HG03378 (cell line): ENCODE measurements at regions not wholly inside any gene's neighbourhood (a gene's known extent, or its start where the extent isn't known, plus 50 kb on each side); places are given as distances from the start of the nearest gene placed in this dataset.

ENCODE experiments used
- ATAC-seq: cut with Tn5 transposase; IDR thresholded peaks from one replicate; pipeline ENCODE4 v1.9.1; 2021; ENCODE audit warnings: mild to moderate bottlenecking, moderate library complexity; ENCODE audit not compliant: unreplicated experiment

DNA sequence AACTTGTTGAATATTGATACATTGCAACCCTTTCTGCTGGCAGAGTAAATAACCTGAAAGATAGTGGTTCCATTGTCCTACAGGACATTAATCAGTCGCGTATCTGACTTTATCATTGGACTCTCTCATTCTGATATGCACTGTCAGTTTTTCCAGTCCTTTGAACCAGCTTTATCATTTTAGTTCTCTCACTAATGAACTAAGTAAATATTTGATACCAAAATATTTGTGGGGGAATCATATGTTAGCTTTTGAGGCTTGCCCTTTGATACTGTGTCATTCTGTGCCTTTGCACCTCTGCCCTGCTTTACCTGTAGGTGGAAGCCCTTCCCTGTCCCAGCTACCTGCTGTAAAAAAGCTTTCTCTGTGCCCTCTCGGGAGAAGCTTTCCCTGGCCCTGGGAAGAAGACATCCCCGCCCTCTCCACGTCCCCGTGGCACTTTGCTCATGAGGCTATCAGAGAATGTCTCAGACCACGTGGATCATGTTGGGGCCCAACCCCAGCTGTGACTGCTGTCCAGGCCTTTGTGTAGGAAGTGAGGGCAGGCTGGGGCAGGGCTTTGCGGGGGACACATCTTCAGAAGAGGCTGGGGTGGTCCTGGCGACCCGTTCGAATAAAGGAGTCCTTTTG, 117.8 kb upstream of the NXT1 start:
- ATAC-seq = no peak

DNA sequence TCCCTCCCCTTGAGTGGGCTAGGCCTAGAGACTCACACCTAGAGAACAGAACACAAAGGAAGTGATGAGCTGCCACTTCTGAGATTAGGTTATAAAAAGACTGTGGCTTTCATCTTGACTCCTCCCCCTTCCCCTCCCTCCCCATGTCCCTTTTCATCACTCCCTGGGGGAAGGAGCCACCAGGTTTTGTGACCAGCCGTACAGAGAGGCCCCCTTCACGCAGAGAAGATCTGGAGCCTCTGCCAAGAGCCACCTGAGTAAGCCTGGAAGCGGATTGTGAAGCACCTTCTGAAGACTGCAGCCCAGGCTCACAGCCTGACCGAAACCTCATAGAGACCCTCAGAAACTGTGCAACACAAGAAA, 118.4 kb upstream of the NXT1 start:
- no peak for ATAC-seq

DNA sequence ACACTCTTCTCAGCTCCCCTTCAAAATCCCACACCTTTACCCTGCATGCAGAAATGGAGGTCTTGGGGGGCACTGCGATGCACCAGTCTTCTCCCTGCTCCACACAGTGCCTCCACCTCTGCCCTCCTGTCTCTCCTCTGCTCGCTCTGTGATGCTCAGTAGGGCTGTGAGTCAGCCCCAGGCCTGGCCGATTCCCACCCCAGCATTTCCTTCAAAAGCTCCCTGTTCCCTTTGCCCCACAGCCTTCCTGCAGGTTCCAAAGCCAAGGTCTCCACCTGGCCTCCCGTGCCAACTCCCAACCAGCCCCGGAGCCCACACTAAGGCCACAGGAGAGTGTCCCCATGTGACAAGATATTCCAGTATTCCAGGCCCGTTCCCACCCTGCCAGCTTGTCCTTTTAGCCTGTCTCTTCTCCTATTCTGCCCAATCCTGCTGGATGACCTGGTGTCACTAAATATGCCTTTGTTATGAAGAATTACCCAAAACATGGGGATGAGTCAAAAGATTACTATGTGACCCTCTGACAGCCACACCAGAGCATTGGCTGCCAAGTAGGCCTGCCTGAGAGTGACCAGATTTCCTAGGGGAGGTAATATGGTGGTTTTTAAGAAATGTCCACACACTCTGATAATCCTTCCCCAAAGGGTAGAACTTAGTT, 118.9 kb upstream of the NXT1 start:
- no peak for ATAC-seq

DNA sequence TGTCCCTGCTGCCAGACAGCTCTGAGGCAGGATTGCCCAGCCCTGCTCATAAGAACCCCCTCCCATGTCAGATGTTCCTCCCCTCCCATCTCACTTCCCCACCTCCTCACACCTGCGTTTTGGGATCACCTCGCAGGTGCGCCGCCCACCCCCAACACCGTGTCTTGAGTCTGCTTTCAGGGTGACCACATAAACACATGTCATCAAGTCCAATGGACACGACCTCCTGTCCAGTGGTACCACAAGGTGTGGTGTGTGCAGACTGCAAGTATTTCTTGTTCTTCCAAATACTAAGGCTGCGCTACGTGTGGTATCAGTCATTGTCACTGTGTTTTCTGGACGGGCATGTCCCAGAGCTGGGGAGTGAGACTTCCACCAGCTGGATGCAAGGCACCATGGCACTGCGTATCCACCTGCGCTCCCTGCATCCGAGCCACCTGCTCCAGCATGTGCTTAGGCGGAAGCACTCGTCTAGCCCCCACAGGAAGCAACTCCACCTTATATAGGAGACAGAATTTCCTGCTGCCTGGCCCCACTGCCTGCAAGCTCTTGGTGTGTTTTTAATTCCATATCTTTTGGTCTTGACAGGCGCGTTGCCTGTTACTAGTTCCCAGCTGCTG, 119.7 kb upstream of the NXT1 start:
- ATAC-seq = no peak

DNA sequence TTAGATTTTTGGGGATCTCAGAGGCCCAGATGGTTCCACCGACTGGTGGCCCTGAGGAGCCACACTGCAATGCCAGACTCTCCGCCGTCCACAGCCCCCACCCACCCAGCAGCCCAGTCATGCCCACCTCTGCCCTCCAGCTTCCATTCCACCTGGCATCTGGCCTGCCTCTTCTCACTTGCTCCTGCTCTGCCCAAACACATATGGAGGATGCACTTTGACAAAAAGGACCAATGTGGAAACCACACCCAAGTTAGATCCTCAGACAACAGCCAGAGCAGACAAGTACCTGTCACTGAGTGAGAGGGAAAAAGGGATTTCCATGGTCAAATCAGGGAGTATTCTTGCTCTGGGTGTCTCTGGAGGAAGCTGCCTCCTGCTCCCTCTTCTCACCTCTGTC, 120.6 kb upstream of the NXT1 start:
- ATAC-seq = no peak

DNA sequence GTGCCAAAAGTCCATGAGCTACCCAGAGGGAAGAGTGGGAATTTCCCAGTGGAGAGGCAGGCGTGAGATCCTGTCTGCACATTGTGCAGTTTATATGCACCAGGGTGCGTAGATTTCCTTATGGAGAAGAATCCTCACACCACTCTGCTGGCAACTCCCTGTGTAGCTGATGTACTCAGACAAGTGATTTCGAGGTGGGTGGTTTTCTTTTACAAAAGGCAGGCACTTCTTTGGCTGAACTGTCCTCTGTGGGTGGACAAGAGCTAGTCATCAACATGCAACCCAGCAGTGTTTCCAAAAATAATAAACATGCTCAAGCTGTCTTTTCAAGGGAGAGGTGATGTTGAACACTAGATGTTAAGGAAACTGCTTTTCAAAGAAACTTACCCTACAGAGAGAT, 121.7 kb upstream of the NXT1 start:
- no peak for ATAC-seq

DNA sequence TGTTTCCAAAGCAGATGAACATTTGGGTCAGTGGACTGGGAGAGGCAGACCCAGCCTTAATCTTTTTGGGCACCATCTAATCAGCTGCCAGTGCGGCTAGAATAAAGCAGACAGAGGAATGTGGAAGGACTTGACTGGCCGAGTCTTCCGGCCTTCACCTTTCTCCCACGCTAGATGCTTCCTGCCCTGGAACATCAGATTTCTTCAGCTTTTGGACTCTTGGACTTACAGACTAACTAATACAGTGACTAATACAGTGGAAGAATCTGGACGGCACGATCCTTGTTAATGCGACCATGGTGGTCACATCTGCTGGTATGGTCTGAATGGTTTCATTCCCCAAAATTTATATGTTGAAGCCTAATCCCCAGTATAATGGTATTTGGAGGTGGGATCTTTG, 122.6 kb upstream of the NXT1 start:
- no peak for ATAC-seq

DNA sequence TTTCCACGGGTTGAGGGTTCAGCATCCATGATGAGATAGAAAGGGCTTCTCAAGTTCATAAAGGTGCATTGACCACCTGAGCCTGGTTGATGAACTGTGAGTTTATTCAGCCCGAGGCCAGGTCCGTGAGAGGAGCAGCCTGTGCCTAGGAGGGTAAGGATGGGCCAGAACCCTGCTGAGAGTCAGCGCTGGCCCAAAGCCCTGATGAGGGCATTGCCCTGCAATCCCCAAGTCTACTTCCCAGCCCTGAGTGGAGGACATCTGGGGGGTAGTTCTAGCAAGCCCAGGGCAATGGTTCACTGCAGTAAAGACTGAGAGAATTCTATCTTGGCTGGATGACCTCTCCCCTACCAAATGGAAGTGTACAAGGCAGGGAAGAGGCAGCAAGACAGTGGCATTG, 123.3 kb upstream of the NXT1 start:
- ATAC-seq = no peak

DNA sequence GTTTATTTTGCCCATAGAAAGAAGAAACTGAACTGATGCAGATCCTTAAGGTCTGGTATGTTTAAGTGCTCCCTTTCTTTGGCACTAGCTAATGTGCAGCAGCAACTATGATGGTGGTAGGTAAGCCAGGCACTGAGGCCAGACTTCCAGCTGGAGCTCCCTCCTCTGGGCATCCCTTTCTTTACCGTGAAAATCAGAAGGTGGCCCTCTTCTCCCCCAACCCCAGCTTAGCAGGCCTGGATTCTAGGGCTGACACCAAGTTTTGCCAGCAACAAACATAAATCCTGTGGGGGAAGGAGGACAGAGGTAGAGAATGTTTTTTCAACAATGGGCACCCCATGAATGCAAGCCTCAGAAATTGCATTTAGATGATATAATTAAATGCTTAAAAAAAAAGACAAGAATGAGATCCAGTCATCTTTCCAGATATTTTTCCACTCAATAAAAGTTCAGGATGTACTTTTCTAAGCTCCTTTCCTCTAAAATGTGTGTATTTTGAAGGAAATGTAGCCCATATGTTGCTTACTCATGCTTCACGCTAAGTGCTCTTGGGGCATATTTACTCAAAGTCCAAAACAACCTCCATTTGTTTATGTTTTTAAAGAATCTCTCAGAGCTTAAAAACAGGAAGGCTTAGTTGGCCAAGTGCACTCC, 123.9 kb upstream of the NXT1 start:
- no peak for ATAC-seq

DNA sequence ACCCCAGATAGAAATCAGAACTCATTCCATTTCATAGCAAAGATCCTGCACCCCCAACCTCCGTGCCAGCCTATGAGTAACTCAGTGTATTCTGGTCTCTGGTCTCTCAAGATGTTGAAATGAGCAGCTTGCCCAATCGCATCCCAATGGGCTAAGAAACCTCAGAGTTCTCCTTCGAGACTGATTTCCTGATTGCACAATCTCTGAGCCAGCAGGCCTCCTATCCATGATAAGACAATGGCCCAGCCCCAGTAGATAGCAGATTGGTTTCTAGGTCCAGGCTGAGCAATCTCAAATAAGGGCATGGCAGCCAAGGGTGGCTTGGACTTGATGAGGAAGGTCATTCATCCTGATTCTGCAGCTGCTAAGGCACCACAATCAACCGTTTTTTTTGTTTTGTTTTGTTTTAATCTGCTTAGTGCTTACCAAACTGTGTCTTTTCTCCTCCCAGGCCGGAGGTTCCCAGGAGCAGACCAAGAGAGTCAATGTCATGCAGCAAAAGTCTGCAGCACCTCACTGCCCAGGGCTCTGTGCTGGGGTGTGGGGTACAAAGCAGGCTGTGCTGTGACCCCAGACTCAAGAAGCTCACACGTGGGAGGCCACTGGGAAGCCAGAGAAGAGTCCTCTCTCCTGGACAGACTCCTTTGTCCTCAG, 125.1 kb upstream of the NXT1 start:
- no peak for ATAC-seq

DNA sequence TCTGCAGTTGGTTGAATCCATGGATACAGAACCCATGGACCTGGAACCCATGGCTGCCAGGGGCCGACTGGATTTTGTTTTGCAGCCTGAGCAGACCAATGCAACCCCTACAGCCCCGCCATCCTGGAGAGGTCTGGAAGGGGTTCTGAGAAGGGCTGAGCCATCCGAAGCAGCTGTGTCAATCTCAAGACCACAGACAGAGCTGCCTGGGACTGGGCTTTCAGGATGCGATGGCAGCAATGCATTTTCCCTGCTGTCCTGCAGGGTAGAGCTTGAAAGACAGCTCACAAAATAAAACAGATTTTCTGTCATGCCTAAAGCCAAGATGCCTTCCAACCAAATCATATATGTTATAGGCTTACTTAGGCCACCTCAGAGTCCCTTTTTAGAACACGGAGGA, 125.8 kb upstream of the NXT1 start:
- no peak for ATAC-seq

DNA sequence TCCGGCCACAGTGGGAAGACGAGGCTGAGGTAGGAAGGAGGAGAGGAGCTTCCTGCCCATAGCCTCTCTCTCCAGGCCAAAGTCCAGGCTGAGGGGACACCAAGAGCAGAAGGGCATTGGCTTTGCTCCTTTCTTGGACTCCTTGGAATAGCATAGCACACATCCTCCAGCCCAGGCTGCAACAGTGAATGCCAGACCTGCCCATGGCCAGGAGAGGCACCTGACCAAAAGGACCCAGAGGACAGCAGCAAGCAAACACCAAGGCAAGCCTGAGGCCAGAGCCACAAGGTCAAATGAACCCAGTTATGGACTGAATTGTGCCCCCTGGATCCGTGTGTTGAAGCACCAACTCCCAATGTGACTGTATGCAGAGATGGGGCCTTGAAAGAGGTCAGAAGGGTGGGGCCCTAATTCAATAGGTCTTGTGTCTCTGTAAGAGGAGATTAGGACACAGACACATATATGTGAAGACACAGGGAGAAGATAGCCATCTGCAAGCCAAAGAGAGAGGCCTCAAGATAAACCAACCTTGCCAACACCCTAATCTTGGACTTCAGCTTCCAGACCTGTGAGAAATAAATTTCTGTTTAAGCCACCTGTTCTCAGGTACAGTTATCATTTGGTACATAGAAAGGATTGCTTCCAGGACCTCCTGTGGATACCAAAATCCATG, 126.5 kb upstream of the NXT1 start:
- no peak for ATAC-seq

DNA sequence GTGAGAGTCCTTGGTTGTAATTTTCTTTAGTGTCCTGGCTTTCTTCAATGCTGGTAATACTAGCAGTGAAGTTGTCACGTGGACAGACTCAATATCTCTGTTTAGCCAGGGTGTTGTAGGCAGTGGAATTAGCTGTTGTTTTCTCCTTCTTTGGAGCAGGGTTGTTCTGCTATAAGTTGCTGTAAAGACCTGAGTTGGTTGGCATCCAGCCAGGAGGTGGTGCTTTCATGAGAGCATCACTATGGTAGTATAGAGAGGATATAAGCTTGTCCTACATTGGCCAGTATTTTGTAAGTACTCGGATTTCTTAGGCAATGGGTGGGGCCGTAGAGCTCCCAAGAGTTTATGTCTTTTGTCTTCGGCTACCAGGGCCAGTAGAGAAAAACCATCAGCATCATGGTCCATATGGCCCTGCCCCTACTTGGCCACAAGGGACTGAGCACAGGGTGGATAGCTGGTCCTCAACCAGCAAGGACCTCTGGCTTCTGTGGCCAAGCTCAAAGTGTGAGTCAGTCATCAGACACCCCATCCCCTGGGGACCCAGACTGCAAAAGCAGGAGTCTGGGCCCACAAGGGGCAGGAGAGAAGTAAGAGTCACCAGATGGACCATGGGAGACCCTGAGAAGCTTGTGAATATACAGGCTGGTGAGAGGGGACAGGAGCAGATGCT, 127.9 kb upstream of the NXT1 start:
- no peak for ATAC-seq

DNA sequence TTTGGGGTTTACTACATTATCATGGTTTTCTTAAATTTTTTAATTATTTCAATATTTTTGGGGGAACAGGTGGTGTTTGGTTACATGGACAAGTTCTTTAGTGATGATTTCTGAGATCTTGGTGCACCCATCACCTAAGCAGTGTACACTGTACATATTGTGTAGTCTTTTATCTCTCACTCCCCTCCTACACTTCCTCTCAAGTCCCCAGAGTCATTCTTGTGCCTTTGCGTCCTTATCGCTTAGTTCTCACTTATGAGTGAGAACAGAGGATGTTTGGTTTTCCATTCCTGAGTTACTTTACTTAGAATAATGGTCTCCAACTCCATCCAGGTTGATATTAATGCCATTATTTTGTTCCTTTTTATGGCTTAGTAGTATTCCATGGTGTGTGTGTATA, 130.9 kb upstream of the CD93 start:
- no peak for ATAC-seq

DNA sequence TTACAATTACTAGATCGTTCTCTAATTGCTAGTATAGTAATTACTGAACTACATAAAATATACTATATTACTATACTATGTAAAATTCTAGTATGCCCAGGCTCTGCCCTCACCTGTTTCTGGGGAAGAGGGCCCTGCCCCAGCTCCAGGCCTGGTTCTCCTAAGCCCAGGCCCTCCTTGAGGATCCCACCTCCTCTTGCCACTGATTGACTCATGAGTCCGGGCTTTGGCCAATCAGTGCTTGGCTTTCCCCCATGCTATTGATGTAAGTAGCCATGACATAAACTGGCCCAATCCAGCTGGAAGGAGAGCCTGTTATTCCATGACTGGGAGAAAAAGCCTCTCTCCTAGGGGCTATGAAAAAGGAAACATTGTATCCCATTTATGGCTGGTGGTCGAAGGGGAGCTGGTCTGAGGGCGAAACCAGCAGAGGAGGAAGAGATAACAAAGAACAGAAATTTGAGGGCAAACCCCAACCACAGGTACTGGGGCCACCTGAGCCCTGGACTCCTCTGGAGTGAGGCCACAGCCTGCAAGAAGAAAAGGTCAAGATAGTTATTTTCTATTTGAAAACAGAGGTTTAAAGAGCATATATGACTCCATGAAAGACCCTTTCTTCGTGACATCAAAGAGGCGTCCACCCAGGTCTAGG, 129.3 kb upstream of the CD93 start:
- no peak for ATAC-seq

DNA sequence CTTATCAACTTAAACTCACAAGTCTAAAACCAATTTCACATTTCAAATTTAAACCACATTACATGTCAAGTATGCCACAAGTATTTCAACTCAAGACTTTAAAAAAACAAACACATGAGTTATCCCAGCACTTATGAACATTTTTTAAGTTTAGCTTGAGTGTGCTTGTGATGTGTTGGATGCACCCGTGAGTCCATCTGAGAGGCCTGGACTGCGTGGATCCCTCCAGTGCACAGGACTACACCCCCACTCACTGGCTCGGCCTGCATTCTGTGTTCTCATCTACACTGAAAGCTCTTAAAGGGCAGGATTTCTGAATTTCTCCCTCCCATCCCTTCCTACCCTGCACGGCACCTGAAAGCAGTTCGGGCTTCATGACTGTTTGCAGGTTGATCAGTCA, 128.8 kb upstream of the CD93 start:
- ATAC-seq = no peak

DNA sequence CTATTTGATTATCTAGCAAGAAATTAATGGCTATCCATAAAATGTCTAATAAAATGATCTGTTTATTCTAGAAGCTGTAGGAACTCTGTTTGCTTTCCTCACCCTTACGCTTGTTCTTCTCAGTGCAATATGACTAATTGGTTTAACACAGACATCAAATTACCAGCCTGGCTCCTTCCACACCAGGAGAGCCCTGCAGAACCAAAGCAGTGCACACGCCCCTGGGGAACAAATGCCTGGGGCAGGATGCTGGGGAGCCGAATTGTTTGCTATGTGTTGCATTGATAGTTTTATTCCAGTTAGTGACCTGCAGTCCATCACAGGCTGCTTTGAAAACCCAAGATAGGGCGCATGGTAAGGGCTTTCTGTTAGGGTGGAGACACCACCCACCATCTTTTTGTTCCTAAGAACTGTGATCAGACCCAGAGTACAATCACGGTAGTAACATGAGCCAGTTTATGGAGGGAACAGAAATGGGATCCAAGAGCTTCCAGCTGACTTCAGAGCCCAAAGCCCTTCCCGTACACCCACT, 126.4 kb upstream of the CD93 start:
- ATAC-seq = no peak

DNA sequence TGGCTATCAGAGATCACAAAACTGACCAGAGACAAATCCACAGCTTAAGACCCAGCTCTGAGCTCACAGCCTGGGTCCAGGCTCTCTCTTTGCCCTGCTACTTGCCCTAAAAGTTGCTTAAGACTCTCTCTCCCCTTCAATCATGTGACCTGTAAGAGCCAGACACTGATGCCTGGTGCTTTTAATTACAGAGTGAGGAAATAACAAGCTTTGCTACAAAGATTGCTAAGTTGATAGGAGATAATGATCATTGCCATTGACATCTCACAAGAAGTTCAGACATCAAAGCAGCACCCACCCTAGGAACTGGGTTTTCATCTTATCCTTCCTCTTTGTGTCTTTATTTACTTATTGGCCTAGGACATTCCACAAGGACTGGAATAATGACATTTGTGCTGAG, 125.9 kb upstream of the CD93 start:
- no peak for ATAC-seq

DNA sequence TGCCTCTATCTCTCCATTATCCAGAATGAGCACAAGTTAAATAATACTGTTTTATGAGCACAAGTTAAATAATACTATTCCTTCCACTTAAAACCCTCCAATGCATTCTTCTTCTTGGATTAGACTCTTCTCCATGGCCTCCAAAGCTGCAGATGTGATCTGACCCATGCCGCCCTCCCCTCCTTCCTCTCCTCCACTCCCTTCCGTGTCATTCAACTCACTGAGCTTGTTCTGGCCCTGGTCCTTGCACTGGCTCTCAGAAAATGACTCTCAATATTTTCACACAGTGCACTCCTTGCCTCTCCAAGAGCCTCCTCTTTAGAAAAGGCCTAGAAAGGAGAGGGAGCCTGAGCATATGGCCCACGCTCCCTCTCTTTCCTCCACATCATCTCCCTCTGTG, 125.0 kb upstream of the CD93 start:
- no peak for ATAC-seq
